IMR-90 (cell line): ENCODE measurements at regions not wholly inside any gene's neighbourhood (a gene's known extent, or its start where the extent isn't known, plus 50 kb on each side); places are given as distances from the start of the nearest gene placed in this dataset.

Source experiments
- ATAC-seq: fragments of 200-7000 bp; cut with Tn5 transposase; 2 replicates; pipeline ENCODE4 v1.9.1; 2020; ENCODE audit warnings: low read depth, mild to moderate bottlenecking, moderate library complexity
- BruUV-seq: library from RNA; stranded (reverse); fragments of 400-500 nt; replicated peaks from 2 replicates; lab custom pipeline; 2021; lab: Mats Ljungman, UMichigan
- CTCF ChIA-PET: fragments of 300-600 bp; formaldehyde crosslinking; extraction: SDS; loops from one replicate; lab custom pipeline; 2021; ENCODE audit warnings: antibody characterized with exemption; lab: Yijun Ruan, JAX
- POLR2A ChIA-PET: fragments of 300-600 bp; sonication (Branson Sonifier 250); formaldehyde crosslinking; loops from one replicate; lab custom pipeline; 2022; ENCODE audit warnings: antibody characterized with exemption; ENCODE audit not compliant: unreplicated experiment; lab: Charles Lee
- DNase-seq: peaks from one replicate; pipeline ENCODE4 v3.0.0; 2013
- H2AFZ ChIP-seq: replicated peaks from 2 replicates; pipeline ENCODE3; 2013; ENCODE audit warnings: low read length, mild to moderate bottlenecking; ENCODE audit not compliant: poor library complexity
- H2AK5ac ChIP-seq: 2 replicates; pipeline ENCODE4 v1.6.1; 2013; ENCODE audit warnings: low read depth, low read length, inconsistent platforms
- H2AK9ac ChIP-seq: replicated peaks from 2 replicates; pipeline ENCODE3; 2013; ENCODE audit warnings: mild to moderate bottlenecking, low read depth, low read length, moderate library complexity; ENCODE audit not compliant: poor library complexity
- H2BK120ac ChIP-seq: 2 replicates; pipeline ENCODE4 v1.6.1; 2013; ENCODE audit warnings: low read depth, low read length, inconsistent platforms
- H2BK15ac ChIP-seq: 3 replicates; pipeline ENCODE4 v1.6.1; 2013; ENCODE audit warnings: low read depth, low read length, inconsistent platforms
- H2BK20ac ChIP-seq: 2 replicates; pipeline ENCODE4 v1.6.1; 2013; ENCODE audit warnings: low read depth, mild to moderate bottlenecking, inconsistent platforms, low read length, moderate library complexity
- H2BK5ac ChIP-seq: 2 replicates; pipeline ENCODE4 v1.6.1; 2013; ENCODE audit warnings: mild to moderate bottlenecking, low read depth, low read length, inconsistent platforms; ENCODE audit not compliant: poor library complexity, severe bottlenecking
- H3K14ac ChIP-seq: replicated peaks from 2 replicates; pipeline ENCODE4 v1.6.1; 2013; ENCODE audit warnings: low read depth, low read length, inconsistent platforms
- H3K18ac ChIP-seq: 2 replicates; pipeline ENCODE4 v1.6.1; 2013; ENCODE audit warnings: low read depth, low read length, control low read depth
- H3K23ac ChIP-seq: 2 replicates; pipeline ENCODE4 v1.6.1; 2013; ENCODE audit warnings: low read depth, low read length, inconsistent platforms
- H3K27ac ChIP-seq: 2 replicates; pipeline ENCODE4 v1.5.1; 2013; ENCODE audit warnings: mild to moderate bottlenecking, control low read depth, low read length; ENCODE audit not compliant: insufficient read depth
- H3K27me3 ChIP-seq: 2 replicates; pipeline ENCODE4 v1.6.1; 2013; ENCODE audit warnings: low read length; ENCODE audit not compliant: control insufficient read depth, insufficient read depth
- H3K36me3 ChIP-seq: 2 replicates; pipeline ENCODE4 v1.6.1; 2013; ENCODE audit warnings: low read length, mixed read lengths; ENCODE audit not compliant: control insufficient read depth, insufficient read depth
- H3K4ac ChIP-seq: 2 replicates; pipeline ENCODE4 v1.6.1; 2013; ENCODE audit warnings: low read depth, low read length, inconsistent platforms
- H3K4me1 ChIP-seq: 2 replicates; pipeline ENCODE4 v1.6.1; 2013; ENCODE audit warnings: low read length, mixed read lengths; ENCODE audit not compliant: control insufficient read depth, insufficient read depth
- H3K4me2 ChIP-seq: 2 replicates; pipeline ENCODE4 v1.6.1; 2013; ENCODE audit warnings: low read depth, mild to moderate bottlenecking, control low read depth, low read length, moderate library complexity
- H3K4me3 ChIP-seq: 2 replicates; pipeline ENCODE4 v1.5.1; 2013; ENCODE audit warnings: low read depth, mild to moderate bottlenecking, control low read depth, low read length, moderate library complexity; ENCODE audit not compliant: insufficient read depth
- H3K56ac ChIP-seq: 2 replicates; pipeline ENCODE4 v1.6.1; 2013; ENCODE audit warnings: low read length, inconsistent platforms; ENCODE audit not compliant: insufficient read depth; ENCODE audit errors: extremely low read depth
- H3K79me1 ChIP-seq, 2 experiments: 2 replicates each; pipeline ENCODE4 v1.6.1; 2013; ENCODE audit warnings: low read length in 2 of 2, inconsistent platforms in 1 of 2, low read depth in 1 of 2
- H3K9ac ChIP-seq: 2 replicates; pipeline ENCODE4 v1.6.1; 2013; ENCODE audit warnings: low read depth, low read length, control low read depth
- H3K9me1 ChIP-seq: 2 replicates; pipeline ENCODE4 v1.6.1; 2013; ENCODE audit warnings: low read length, inconsistent platforms; ENCODE audit not compliant: insufficient read depth
- H3K9me3 ChIP-seq: 2 replicates; pipeline ENCODE4 v1.6.1; 2013; ENCODE audit warnings: low read length; ENCODE audit not compliant: control insufficient read depth, insufficient read depth
- H4K20me1 ChIP-seq: 2 replicates; pipeline ENCODE4 v1.6.1; 2013; ENCODE audit warnings: low read length, inconsistent platforms; ENCODE audit not compliant: insufficient read depth
- H4K5ac ChIP-seq: 2 replicates; pipeline ENCODE4 v1.6.1; 2013; ENCODE audit warnings: mild to moderate bottlenecking, low read depth, low read length, control low read depth
- H4K8ac ChIP-seq, 2 experiments: 2 replicates each; pipeline ENCODE4 v1.6.1; 2013; ENCODE audit warnings: low read depth in 2 of 2, low read length in 2 of 2, control low read depth in 1 of 2, inconsistent platforms in 1 of 2
- H4K91ac ChIP-seq: 2 replicates; pipeline ENCODE4 v1.6.1; 2013; ENCODE audit warnings: low read depth, low read length, inconsistent platforms; ENCODE audit not compliant: insufficient read depth
- BHLHE40 ChIP-seq: fragments of 150-350 bp; IDR thresholded peaks from 2 replicates; pipeline ENCODE4 v1.6.1; 2016; ENCODE audit warnings: mild to moderate bottlenecking, low read depth, low read length
- CEBPB ChIP-seq: IDR thresholded peaks from 2 replicates; pipeline ENCODE4 v1.6.1; 2012; ENCODE audit warnings: low read depth, low read length, improper control_type of control experiment
- CHD1 ChIP-seq: IDR thresholded peaks from 2 replicates; pipeline ENCODE4 v1.6.1; 2012; ENCODE audit warnings: low read depth, low read length, improper control_type of control experiment
- MAZ ChIP-seq: IDR thresholded peaks from 2 replicates; pipeline ENCODE4 v1.6.1; 2012; ENCODE audit warnings: low read depth, mild to moderate bottlenecking, low read length, improper control_type of control experiment, moderate library complexity, borderline replicate concordance
- MXI1 ChIP-seq: IDR thresholded peaks from 2 replicates; pipeline ENCODE4 v1.6.1; 2012; ENCODE audit warnings: low read depth, mild to moderate bottlenecking, low read length, moderate library complexity, borderline replicate concordance
- NFE2L2 ChIP-seq: fragments of 150-350 bp; IDR thresholded peaks from 2 replicates; pipeline ENCODE4 v1.6.1; 2016; ENCODE audit warnings: low read depth, mild to moderate bottlenecking, low read length
- POLR2A ChIP-seq: IDR thresholded peaks from 2 replicates; pipeline ENCODE4 v1.6.1; 2012; ENCODE audit warnings: mild to moderate bottlenecking, low read depth, low read length
- RAD21 ChIP-seq: IDR thresholded peaks from 2 replicates; pipeline ENCODE4 v1.6.1; 2012; ENCODE audit warnings: low read length, improper control_type of control experiment
- RCOR1 ChIP-seq: IDR thresholded peaks from 2 replicates; pipeline ENCODE4 v1.6.1; 2012; ENCODE audit warnings: mild to moderate bottlenecking, low read length, improper control_type of control experiment; ENCODE audit not compliant: insufficient replicate concordance
- RFX5 ChIP-seq: IDR thresholded peaks from 2 replicates; pipeline ENCODE4 v1.8.0; 2012; ENCODE audit warnings: low read depth, mild to moderate bottlenecking, low read length, moderate library complexity
- SMC3 ChIP-seq: fragments of 150-350 bp; IDR thresholded peaks from 2 replicates; pipeline ENCODE4 v1.6.1; 2016; ENCODE audit warnings: low read depth, mild to moderate bottlenecking, antibody characterized with exemption, low read length, moderate library complexity
- WGBS, 2 experiments: methylation state at CpG; one replicate each; pipeline versions ENCODE4 v1.1.5 to v1.1.7; 2013; ENCODE audit warnings: missing lambda C conversion rate in 2 of 2; ENCODE audit not compliant: insufficient read length in 1 of 2; ENCODE audit errors: extremely low coverage in 2 of 2; 5-methylcytosine and 5-hydroxymethylcytosine counted together
- dilution Hi-C: fragments of 300-500 bp; cut with HindIII; formaldehyde crosslinking; loops from one replicate; pipeline ENCODE4 v1.14.3; 2018; ENCODE audit warnings: low sequenced_read_pairs; ENCODE audit not compliant: unreplicated experiment
- in situ Hi-C: fragments of 300-500 bp; cut with MboI; formaldehyde crosslinking; loops from 3 replicates; pipeline ENCODE4 v1.14.3; 2019; ENCODE audit warnings: low sequenced_read_pairs, inconsistent platforms, mixed read lengths
- intact Hi-C: fragments of 100-400 bp; cut with micrococcal nuclease; formaldehyde crosslinking; loops from 2 replicates; pipeline ENCODE4 v1.10.0; 2022

DNA sequence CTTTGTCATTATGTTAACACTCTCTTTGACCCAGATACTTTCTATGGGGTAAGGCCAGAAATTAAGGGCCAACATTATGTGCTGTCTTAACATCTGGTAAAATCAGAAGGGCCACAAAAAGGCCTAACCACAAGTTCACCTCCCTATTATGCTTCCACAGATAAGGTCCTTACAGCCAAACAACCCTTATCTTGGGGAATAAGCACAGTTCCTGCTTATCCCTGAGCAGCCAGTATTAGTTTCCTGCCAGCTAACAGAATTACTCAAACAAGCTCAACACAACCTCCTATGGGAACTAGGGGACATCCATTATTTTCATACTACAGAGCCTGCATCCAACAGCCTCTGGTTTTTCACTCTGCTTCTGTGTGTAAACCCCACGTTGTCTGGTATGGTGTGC is 724.8 kb downstream of the HACE1 start:
- Histone ChIP-seq H3K4ac (no peak overlapping the region), H3K18ac (no peak overlapping the region), H3K9me1 (no peaks in the 10 kb centered on the region), H2BK15ac (no peak overlapping the region), H2AK5ac (no peak overlapping the region), H4K8ac (no peak overlapping the region), H3K27ac (no peak overlapping the region), H3K9me3 (peaks cover 7% of the 10 kb centered on the region), H2AFZ (no peak overlapping the region), H2BK5ac (no peak overlapping the region), H3K23ac (no peak overlapping the region), H3K9ac (no peak overlapping the region), H2BK20ac (no peak overlapping the region), H4K5ac (no peak overlapping the region), H3K27me3 (no peaks in the 10 kb centered on the region), H3K36me3 (no peaks in the 10 kb centered on the region), H3K4me2 (no peak overlapping the region), H4K20me1 (no peaks in the 10 kb centered on the region), H3K56ac (no peak overlapping the region), H4K91ac (no peak overlapping the region), H3K79me1 (no peaks in the 10 kb centered on the region), H3K4me1 (no peaks in the 10 kb centered on the region), H3K14ac (no peak overlapping the region), H3K4me3 (no peak overlapping the region), H2BK120ac (no peak overlapping the region), H2AK9ac (no peak overlapping the region)
- intact Hi-C loops (no loop called here), dilution Hi-C loops (no loop called here), in situ Hi-C loops (no loop called here)
- CTCF ChIA-PET = no interaction called here
- DNase-seq = no peak
- POLR2A ChIA-PET = no interaction called here
- no TSS peak for BruUV-seq
- no peak for ATAC-seq
- TF ChIP-seq RCOR1 = no peak
- TF ChIP-seq POLR2A = no peak
- TF ChIP-seq NFE2L2 = no peak
- no peak for TF ChIP-seq CEBPB
- no peak for TF ChIP-seq MAZ
- TF ChIP-seq RFX5 = no peak
- no peak for TF ChIP-seq SMC3
- TF ChIP-seq MXI1 = no peak
- TF ChIP-seq BHLHE40 = no peak
- no peak for TF ChIP-seq RAD21
- TF ChIP-seq CHD1 = no peak
- WGBS, 2 experiments = no CpG with 5 or more reads among the region's 1 CpG
